GM13977 (cell line): ENCODE measurements at regions not wholly inside any gene's neighbourhood (a gene's known extent, or its start where the extent isn't known, plus 50 kb on each side); places are given as distances from the start of the nearest gene placed in this dataset.

Experiments
- DNase-seq: peaks from one replicate; pipeline ENCODE4 v3.0.0; 2012; ENCODE audit warnings: low spot score
- CTCF ChIP-seq: IDR thresholded peaks from 2 replicates; pipeline ENCODE4 v1.5.1; 2012; ENCODE audit warnings: mild to moderate bottlenecking, control low read depth; ENCODE audit not compliant: insufficient read depth; ENCODE audit errors: extremely low read depth, missing control alignments
- in situ Hi-C: fragments of 300-500 bp; cut with MboI; formaldehyde crosslinking; loops from one replicate; pipeline ENCODE4 v1.12.0; 2022; ENCODE audit warnings: low sequenced_read_pairs, low pct_unique_long_range_greater_than_20kb, mixed read lengths, inconsistent platforms; ENCODE audit not compliant: unreplicated experiment

GRCh38 chr12:78530100-78530765, 334.3 kb upstream of the SYT1 start:
- in situ Hi-C loops = no loop called here
- no peak for TF ChIP-seq CTCF
- no peak for DNase-seq

GRCh38 chr12:78531831-78532458, 332.6 kb upstream of the SYT1 start:
- in situ Hi-C loops = no loop called here
- no peak for DNase-seq
- TF ChIP-seq CTCF = no peak

GRCh38 chr12:78534311-78534710, 330.3 kb upstream of the SYT1 start:
- in situ Hi-C loops = no loop called here
- no peak for DNase-seq

GRCh38 chr12:78540606-78541336, 323.8 kb upstream of the SYT1 start:
- in situ Hi-C loops = no loop called here
- no peak for TF ChIP-seq CTCF
- DNase-seq = no peak

More at GRCh38 chr12:78534311-78534710, 330.3 kb upstream of the SYT1 start:
- TF ChIP-seq CTCF = no peak

- in situ Hi-C loops = no loop called here
- TF ChIP-seq CTCF = no peak
- DNase-seq = no peak
Measured at GRCh38 chr12:78550831-78551230, 313.7 kb upstream of the SYT1 start.

- DNase-seq = no peak
- in situ Hi-C loops = no loop called here
- no peak for TF ChIP-seq CTCF
Measured at GRCh38 chr12:78555802-78556201, 308.8 kb upstream of the SYT1 start.
